D721Med (cell line): ENCODE measurements at regions not wholly inside any gene's neighbourhood (a gene's known extent, or its start where the extent isn't known, plus 50 kb on each side); places are given as distances from the start of the nearest gene placed in this dataset.

Experiments
- DNase-seq: peaks from one replicate; pipeline ENCODE4 v3.0.0; 2011; ENCODE audit warnings: low spot score; ENCODE audit not compliant: insufficient read length
- FAIRE-seq: peaks from 2 replicates; lab custom pipeline; 2011; peaks lifted over from hg19 to GRCh38; lab: Jason Lieb, UNC
- TF ChIP-seq, protein P1 (sequence below): IDR thresholded peaks from 2 replicates; pipeline ENCODE4 v1.5.1; 2012; ENCODE audit warnings: mild to moderate bottlenecking, control low read depth; ENCODE audit not compliant: insufficient read depth; ENCODE audit errors: missing control alignments

DNA sequence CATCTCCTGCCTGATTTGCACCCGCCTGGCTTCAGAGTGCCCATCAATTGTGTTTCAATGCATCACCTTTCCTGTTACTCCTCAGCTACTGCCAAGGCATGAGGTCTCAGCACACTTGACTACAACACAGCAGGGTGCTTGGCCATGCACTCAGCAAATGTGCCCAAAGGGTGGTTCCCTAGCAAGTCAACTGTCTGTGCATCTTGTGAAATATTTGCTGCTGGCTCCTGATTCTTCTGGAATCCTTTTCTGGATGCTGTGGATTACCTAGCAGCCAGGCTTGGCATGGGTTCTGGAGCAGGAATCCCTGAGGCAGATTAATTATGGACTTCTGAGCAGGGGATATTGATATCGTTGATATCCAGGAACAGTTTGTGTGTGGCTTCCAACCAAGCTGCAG, 662.6 kb upstream of the MGMT start:
- DNase-seq: no peak
- TF ChIP-seq, protein P1, sequence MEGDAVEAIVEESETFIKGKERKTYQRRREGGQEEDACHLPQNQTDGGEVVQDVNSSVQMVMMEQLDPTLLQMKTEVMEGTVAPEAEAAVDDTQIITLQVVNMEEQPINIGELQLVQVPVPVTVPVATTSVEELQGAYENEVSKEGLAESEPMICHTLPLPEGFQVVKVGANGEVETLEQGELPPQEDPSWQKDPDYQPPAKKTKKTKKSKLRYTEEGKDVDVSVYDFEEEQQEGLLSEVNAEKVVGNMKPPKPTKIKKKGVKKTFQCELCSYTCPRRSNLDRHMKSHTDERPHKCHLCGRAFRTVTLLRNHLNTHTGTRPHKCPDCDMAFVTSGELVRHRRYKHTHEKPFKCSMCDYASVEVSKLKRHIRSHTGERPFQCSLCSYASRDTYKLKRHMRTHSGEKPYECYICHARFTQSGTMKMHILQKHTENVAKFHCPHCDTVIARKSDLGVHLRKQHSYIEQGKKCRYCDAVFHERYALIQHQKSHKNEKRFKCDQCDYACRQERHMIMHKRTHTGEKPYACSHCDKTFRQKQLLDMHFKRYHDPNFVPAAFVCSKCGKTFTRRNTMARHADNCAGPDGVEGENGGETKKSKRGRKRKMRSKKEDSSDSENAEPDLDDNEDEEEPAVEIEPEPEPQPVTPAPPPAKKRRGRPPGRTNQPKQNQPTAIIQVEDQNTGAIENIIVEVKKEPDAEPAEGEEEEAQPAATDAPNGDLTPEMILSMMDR: no peak
- FAIRE-seq: no peak

DNA sequence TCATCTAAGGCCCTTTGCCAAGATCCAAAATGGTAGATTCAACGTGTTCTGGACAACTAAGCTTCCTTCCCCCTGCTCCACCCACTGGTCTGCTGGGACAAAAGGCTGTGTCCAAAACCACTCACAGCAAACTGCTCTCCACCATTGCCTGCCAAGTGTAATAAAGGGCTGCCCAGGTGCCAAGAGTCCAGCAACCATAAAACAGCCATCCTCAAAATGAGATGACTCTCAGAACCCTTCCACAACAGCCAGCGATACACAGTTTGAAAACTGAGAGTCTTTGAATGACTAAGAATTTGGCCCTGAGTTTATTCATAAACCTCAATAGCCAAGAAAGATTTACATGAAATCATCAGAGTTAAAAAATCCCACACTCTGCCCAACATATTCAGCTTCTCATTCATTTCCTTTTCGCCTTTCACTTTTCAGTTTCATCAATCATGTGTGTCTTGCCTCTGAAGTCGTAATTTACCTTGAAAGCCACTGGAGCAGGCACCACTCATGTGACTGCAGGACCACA, 658.1 kb upstream of the MGMT start:
- DNase-seq: no peak
- no peak for FAIRE-seq
- TF ChIP-seq, protein P1: no peak

DNA sequence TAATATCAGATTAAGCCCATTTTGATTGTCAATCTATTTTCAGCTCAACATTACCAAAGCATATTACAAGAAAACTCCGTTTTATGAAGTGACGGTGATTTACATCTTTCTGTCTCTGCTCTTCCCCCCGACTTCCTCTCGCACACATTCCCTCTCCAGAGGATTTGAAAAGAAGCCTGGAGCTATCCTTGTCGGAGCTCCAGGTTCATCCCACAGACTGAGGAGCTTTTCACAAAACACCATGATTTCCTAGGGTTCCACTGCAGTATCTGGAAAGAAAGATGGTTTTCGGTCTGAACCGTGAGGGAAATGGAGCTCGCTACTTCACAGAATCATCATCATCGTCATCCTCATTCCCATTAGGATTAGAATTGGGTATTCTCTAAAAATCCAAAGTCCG, 655.5 kb upstream of the MGMT start:
- TF ChIP-seq, protein P1: no peak
- DNase-seq (no peak), FAIRE-seq (no peak)

DNA sequence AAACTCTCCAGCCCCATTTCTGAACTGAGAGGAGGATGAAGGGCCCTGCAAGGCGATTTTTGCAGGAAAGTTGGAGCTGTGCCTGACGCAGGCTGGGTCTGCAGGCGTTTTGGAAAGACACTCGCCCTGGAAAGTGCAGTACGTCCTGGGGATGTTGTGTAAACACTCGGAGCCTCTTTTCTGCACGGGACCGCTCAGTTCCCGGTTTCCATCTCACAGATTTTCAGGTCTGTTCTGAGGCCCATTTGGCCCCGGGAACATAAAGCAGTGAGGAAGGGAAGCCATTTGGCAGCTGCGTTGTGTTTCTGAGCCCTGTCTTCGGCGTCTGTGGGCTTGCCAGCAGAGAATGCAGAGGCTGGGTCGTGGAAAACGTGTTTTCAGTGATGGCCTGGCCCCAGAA, 655.0 kb upstream of the MGMT start:
- FAIRE-seq: no peak
- TF ChIP-seq, protein P1: no peak
- no peak for DNase-seq

DNA sequence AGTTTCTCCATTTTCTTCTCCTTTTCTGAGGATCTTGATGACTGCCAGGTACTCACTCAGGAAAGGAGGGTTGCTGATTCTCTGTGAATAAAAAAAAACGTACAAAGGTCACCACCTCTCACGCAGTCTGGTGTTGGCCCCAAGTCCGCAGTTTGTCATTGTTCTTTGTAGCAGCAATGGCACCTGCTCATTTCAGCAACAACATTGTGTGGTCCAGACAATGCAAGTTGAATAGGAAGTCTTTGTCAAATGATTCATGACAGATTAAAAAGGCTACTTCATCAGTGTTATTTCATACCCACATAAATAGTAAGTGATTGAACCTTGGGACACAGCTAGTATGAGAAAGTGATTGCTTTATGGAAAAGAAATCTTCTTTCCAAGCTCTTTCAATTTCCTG, 653.5 kb upstream of the MGMT start:
- DNase-seq: no peak
- TF ChIP-seq, protein P1: no peak
- FAIRE-seq: no peak

DNA sequence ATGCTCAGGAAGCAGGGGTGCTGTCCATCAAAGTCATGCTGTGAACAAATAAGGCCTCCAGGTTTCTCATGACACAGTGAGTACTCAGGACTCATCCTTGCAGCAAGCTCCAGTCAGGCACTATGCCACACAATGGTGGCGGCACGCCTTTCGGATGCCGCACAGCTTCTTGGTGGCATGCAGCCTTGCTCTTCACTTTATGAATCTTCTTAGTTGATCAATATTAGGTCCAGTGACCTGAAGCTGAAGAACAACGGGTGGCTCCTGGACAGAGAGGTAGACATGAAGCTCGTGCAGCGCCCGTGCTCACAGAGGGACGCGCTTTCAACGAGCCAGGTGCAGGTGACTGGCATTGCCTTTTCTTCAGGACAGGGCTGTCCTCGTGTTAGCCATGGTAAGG, 653.0 kb upstream of the MGMT start:
- DNase-seq (no peak), FAIRE-seq (no peak)
- TF ChIP-seq, protein P1: no peak

DNA sequence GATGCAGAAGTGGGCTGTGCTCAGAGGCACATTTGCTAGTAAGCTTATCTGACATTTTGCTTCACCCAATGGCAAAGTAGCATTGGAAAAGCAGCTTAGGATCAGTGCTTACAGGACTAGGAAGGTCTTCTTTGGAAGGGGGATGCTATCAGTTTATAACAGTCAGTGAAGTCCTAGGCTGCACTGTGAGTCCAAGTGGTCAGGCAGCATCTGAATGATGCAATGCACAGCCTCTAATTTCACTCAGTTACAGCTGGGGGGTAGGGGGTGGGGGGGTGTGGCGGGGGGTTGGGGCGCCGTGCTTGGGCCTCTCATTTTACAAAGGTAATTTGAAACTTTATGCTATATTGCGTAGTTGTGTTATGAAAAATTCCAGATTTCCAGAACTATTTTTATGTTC, 652.3 kb upstream of the MGMT start:
- FAIRE-seq (no peak), DNase-seq (no peak)
- TF ChIP-seq, protein P1: no peak
